ENCODE measurements at regions not wholly inside any gene's neighbourhood (a gene's known extent, or its start where the extent isn't known, plus 50 kb on each side); places are given as distances from the start of the nearest gene placed in this dataset.

DNA sequence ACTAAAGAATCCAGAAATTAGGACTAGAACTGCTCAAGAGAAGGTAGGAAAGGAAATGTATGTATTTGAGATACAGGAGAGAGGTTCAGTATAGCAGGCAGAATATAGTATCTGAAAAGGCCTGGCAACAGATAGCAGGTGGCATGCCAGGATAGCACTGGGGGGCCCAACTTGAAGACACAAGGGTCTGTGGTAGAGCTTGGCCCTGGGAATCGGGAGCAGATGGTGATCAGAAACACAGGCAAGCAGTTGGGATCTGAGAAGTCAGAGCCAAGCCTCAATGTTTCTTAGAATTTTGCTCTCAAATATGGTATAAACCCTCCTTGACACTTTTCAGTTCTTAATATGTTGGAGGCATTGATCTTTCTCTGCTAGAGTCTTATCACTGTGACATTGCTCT lies 499.8 kb upstream of the CD180 start:
- peaks cover 2% of the 10 kb centered on the region for H3K9me3 Mint-ChIP-seq (ENCODE audit: unreplicated experiment)
- no peak for FAIRE-seq

GRCh38 chr5:67695369-67695768 lies 498.8 kb upstream of the CD180 start:
- Histone ChIP-seq H3K27ac (ENCODE audit: low read depth, low read length) (no peak overlapping the region), H3K9me3 (ENCODE audit: insufficient read depth, low read depth, low read length) (no peaks in the 10 kb centered on the region), H4K20me1 (ENCODE audit: insufficient read depth, low read length) (no peaks in the 10 kb centered on the region), H3K4me3 (ENCODE audit: insufficient read depth, low read depth, low read length) (no peak overlapping the region), H3K4me2 (ENCODE audit: low read length) (no peak overlapping the region), H3K9ac (ENCODE audit: low read length) (no peak overlapping the region), H3K27me3 (ENCODE audit: insufficient read depth, low read length) (no peaks in the 10 kb centered on the region), H3K79me2 (ENCODE audit: insufficient read depth, low read length) (no peaks in the 10 kb centered on the region), H3K4me1 (ENCODE audit: insufficient read depth, low read length) (no peaks in the 10 kb centered on the region), H2AFZ (ENCODE audit: low read depth, low read length) (no peak overlapping the region), H3K36me3 (ENCODE audit: insufficient read depth, low read length) (no peaks in the 10 kb centered on the region)
- Mint-ChIP-seq H3K36me3 (ENCODE audit: low read depth, unreplicated experiment) (no peaks in the 10 kb centered on the region), H3K27ac (ENCODE audit: unreplicated experiment) (no peak overlapping the region), H3K9me3 (ENCODE audit: unreplicated experiment) (peaks cover 2% of the 10 kb centered on the region), H3K4me1 (ENCODE audit: low read depth, unreplicated experiment) (peaks cover 5% of the 10 kb centered on the region), H3K27me3 (ENCODE audit: low read depth, unreplicated experiment) (no peaks in the 10 kb centered on the region), H3K4me3 (ENCODE audit: unreplicated experiment) (no peak overlapping the region)
- TF ChIP-seq, protein P1, sequence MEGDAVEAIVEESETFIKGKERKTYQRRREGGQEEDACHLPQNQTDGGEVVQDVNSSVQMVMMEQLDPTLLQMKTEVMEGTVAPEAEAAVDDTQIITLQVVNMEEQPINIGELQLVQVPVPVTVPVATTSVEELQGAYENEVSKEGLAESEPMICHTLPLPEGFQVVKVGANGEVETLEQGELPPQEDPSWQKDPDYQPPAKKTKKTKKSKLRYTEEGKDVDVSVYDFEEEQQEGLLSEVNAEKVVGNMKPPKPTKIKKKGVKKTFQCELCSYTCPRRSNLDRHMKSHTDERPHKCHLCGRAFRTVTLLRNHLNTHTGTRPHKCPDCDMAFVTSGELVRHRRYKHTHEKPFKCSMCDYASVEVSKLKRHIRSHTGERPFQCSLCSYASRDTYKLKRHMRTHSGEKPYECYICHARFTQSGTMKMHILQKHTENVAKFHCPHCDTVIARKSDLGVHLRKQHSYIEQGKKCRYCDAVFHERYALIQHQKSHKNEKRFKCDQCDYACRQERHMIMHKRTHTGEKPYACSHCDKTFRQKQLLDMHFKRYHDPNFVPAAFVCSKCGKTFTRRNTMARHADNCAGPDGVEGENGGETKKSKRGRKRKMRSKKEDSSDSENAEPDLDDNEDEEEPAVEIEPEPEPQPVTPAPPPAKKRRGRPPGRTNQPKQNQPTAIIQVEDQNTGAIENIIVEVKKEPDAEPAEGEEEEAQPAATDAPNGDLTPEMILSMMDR (IDR thresholded peaks at IDR 0.05; ENCODE audit: insufficient read depth, low read depth, low read length) = no peak
- TF ChIP-seq EZH2 (IDR thresholded peaks at IDR 0.05; ENCODE audit: insufficient read depth, low read length) = no peak
- no peak for FAIRE-seq
- no peak for DNase-seq (ENCODE audit: low read depth)

More for the DNA sequence above, 499.8 kb upstream of the CD180 start:
- Mint-ChIP-seq H3K27me3 (ENCODE audit: low read depth, unreplicated experiment) (no peaks in the 10 kb centered on the region), H3K27ac (ENCODE audit: unreplicated experiment) (no peak overlapping the region), H3K4me1 (ENCODE audit: low read depth, unreplicated experiment) (peaks cover 5% of the 10 kb centered on the region), H3K36me3 (ENCODE audit: low read depth, unreplicated experiment) (no peaks in the 10 kb centered on the region), H3K4me3 (ENCODE audit: unreplicated experiment) (no peak overlapping the region)
- H3K9me3 ChIP-seq (ENCODE audit: insufficient read depth, low read depth, low read length) = no peaks in the 10 kb centered on the region
- no peak overlapping the region for H3K9ac ChIP-seq (ENCODE audit: low read length)
- no peaks in the 10 kb centered on the region for H4K20me1 ChIP-seq (ENCODE audit: insufficient read depth, low read length)
- H3K4me3 ChIP-seq (ENCODE audit: insufficient read depth, low read depth, low read length) = no peak overlapping the region
- H2AFZ ChIP-seq (ENCODE audit: low read depth, low read length) = no peak overlapping the region
- no peak overlapping the region for H3K27ac ChIP-seq (ENCODE audit: low read depth, low read length)
- H3K4me1 ChIP-seq (ENCODE audit: insufficient read depth, low read length) = no peaks in the 10 kb centered on the region
- no peak overlapping the region for H3K4me2 ChIP-seq (ENCODE audit: low read length)
- no peaks in the 10 kb centered on the region for H3K36me3 ChIP-seq (ENCODE audit: insufficient read depth, low read length)
- no peaks in the 10 kb centered on the region for H3K79me2 ChIP-seq (ENCODE audit: insufficient read depth, low read length)
- H3K27me3 ChIP-seq (ENCODE audit: insufficient read depth, low read length) = no peaks in the 10 kb centered on the region
- DNase-seq (ENCODE audit: low read depth) = no peak
- TF ChIP-seq EZH2 (IDR thresholded peaks at IDR 0.05; ENCODE audit: insufficient read depth, low read length) = no peak
- TF ChIP-seq, protein P1 (IDR thresholded peaks at IDR 0.05; ENCODE audit: insufficient read depth, low read depth, low read length) = no peak

GRCh38 chr5:67694810-67695191 lies 498.2 kb upstream of the CD180 start:
- H3K9me3 Mint-ChIP-seq (ENCODE audit: unreplicated experiment) = peaks cover 2% of the 10 kb centered on the region
- FAIRE-seq (no peak), DNase-seq (ENCODE audit: low read depth) (no peak)
- H3K27ac Mint-ChIP-seq (ENCODE audit: unreplicated experiment) = no peak overlapping the region
- H3K27ac ChIP-seq (ENCODE audit: low read depth, low read length) = no peak overlapping the region
- H3K9ac ChIP-seq (ENCODE audit: low read length) = no peak overlapping the region
- TF ChIP-seq, protein P1 (IDR thresholded peaks at IDR 0.05; ENCODE audit: insufficient read depth, low read depth, low read length) = no peak
- no peak for TF ChIP-seq EZH2 (IDR thresholded peaks at IDR 0.05; ENCODE audit: insufficient read depth, low read length)
- H3K4me1 ChIP-seq (ENCODE audit: insufficient read depth, low read length) = no peaks in the 10 kb centered on the region
- H3K36me3 ChIP-seq (ENCODE audit: insufficient read depth, low read length) = no peaks in the 10 kb centered on the region
- H3K9me3 ChIP-seq (ENCODE audit: insufficient read depth, low read depth, low read length) = no peaks in the 10 kb centered on the region
- no peaks in the 10 kb centered on the region for H3K27me3 ChIP-seq (ENCODE audit: insufficient read depth, low read length)
- no peaks in the 10 kb centered on the region for H3K79me2 ChIP-seq (ENCODE audit: insufficient read depth, low read length)
- H4K20me1 ChIP-seq (ENCODE audit: insufficient read depth, low read length) = no peaks in the 10 kb centered on the region
- no peak overlapping the region for H3K4me2 ChIP-seq (ENCODE audit: low read length)
- H2AFZ ChIP-seq (ENCODE audit: low read depth, low read length) = no peak overlapping the region
- H3K4me1 Mint-ChIP-seq (ENCODE audit: low read depth, unreplicated experiment) = peaks cover 5% of the 10 kb centered on the region
- H3K4me3 ChIP-seq (ENCODE audit: insufficient read depth, low read depth, low read length) = no peak overlapping the region
- no peaks in the 10 kb centered on the region for H3K36me3 Mint-ChIP-seq (ENCODE audit: low read depth, unreplicated experiment)
- H3K4me3 Mint-ChIP-seq (ENCODE audit: unreplicated experiment) = no peak overlapping the region
- H3K27me3 Mint-ChIP-seq (ENCODE audit: low read depth, unreplicated experiment) = no peaks in the 10 kb centered on the region

Measured in astrocyte (in vitro differentiated cells and primary cell).